Sciatic nerve (tissue), 2 donors: ENCODE measurements at regions not wholly inside any gene's neighbourhood (a gene's known extent, or its start where the extent isn't known, plus 50 kb on each side); places are given as distances from the start of the nearest gene placed in this dataset.

ENCODE experiments used
- ATAC-seq: fragments of 200-7000 bp; cut with Tn5 transposase; one replicate; pipeline ENCODE4 v1.9.1; 2020; ENCODE audit warnings: mild to moderate bottlenecking, moderate library complexity
- DNase-seq: peaks from one replicate; pipeline ENCODE4 v3.0.0-alpha.2; 2020; ENCODE audit warnings: low spot score
- intact Hi-C: fragments of 100-400 bp; cut with DNase I; formaldehyde crosslinking; loops from one replicate; pipeline ENCODE4 v1.14.2; 2022
- donor health status: DM: no; HTN: no; CAD: no.
- donor health status: DM: no; HTN: no; CAD: no.

DNA sequence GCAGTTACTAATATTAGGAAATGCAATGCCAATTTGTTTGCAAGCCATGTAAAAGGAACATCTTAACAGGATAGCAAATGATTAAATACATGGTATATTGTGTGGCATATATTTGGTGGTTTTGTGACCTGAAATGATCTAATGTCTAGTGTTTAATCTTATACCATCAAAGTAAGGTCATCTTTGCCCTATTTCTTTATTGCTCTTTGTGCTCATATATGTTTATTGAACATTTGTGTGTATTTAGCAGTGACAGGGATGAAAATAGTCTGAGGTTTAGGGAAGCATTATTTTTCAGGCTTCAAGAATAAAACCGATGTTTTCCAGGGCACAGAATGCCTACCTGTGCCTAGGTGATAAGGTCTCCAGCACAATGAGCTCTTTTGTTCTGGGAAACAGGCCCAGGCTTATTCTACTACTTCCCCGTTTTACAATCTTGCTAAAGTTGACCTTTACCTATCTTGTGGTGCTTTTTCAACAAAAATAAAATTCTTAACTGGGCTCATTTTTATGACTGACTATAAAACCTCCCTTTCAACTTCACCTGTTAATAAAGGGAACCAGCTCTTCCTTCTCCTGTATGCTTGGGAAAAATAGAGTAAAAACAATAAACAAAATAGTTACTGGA is 105.6 kb upstream of the ANKH start:
- ATAC-seq (no peak), DNase-seq (no peak)
- intact Hi-C loops, result no loop called here

DNA sequence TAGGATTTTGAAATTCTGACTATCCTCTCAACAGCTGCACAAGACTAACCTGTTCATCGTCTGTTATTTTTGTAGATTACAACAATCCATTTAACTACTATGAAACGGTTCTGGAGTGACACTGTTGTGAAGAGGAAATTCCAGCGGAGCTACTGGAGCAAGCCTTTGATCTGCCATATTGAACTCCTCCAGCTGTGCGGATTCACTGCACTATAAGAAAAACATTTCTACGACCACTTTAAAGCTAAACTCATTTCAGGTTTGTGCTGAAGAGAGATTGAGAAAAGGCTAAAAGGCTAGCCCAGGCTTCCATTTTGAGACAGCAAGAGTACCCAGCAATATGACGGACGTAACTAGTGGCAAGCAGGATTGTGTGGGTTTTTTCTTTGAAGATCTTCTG is 104.9 kb upstream of the ANKH start:
- DNase-seq (no peak), ATAC-seq (no peak)
- intact Hi-C loops, result no loop called here

DNA sequence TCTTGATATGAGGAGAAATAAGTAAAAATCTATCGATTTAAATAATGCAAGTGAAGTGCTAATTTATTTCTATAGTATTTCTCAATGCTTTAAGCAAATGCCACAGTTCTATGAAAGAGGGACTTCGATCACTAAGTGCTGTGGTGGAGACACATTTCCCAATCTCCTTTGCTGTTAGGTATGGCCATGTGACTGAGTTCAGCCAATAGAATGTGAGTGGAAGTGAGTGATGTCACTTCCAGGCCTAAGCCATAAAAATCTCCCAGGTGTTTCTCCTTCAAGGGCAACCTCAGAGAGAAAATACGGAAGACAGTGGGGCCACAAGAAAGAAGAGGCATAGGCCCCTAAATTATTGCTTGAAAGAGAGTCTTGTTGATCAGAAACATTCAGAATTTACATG is 100.3 kb upstream of the ANKH start:
- DNase-seq (no peak), ATAC-seq (no peak)
- intact Hi-C loops, result no loop called here

DNA sequence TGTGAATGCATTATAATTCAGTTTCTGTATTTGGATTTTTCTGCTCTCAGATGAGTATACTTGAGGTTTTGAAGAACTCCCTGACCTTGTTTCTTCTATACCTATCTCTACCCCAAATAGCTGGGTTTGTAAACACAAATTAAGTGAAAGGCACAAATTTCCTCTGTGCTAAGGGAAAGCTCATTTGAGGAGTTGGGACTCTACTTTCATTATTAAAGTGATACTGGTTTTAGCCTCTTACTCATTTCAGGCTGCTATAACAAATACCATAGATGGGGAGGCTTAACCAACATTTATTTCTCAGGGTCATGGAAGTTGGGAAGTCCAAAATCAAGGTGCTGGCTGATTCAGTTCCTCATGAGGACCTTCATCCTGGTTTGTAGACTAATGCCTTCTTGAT is 97.2 kb upstream of the ANKH start:
- intact Hi-C loops, result no loop called here
- no peak for ATAC-seq
- no peak for DNase-seq

DNA sequence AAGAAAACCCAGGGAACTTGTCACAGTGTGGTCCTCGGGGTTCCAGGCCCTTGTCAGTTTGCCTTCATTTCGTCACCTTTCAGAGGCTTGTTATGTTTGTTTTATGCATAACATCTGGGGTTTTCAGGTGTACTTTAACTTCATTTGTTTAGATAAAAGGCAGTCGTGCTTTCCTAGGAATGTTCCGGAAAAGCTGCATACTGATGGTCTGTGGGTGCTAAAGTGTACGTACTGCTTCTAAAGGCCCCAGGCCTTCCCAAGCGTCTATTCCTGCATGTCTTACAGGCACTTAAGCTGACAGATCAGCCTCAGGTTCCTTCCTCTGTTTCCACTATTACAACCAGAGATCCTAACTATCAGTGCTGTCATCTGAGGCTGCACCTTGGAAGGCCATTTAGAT is 95.6 kb upstream of the ANKH start:
- ATAC-seq, result no peak
- no peak for DNase-seq
- intact Hi-C loops, result no loop called here

DNA sequence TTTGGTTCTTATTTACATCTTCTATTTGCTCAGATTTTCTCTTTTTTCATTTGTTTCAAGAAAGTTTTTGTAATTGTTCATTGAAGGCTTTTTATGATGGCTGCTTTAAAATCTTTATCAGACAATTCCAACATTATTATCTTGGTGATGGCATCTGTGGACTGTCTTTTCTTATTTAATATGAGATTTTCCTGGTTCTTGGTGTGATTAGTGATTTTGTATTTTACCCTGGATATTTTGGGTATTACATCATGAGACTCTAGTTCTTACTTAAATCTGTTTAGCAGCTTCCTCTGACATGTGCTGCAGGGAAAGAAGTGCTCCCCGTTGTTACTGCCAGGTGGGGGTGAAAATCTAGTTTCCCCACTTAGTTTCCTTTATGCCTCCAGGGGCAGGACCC is 94.2 kb upstream of the ANKH start:
- intact Hi-C loops, result no loop called here
- no peak for ATAC-seq
- DNase-seq, result no peak

DNA sequence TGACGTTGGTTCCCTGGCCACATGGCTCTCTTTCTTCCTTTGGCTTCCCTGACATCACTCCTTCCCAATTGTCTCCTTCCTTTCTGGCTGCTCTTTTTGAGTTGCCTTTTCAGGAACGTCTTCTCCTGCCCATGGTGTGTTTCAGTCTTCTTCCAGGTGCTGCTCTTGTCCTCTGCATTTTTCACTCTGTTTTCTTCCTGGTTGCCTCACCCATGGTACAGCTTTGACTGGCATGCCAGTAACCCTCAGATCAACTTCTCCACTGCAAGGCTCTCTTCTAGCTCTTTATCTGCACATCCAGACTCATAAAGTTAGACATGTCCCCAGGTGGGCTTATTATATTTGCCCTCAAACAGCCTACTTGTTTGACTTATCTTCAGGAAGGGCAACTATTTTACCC is 91.0 kb upstream of the ANKH start:
- DNase-seq (no peak), ATAC-seq (no peak)
- intact Hi-C loops, result no loop called here

DNA sequence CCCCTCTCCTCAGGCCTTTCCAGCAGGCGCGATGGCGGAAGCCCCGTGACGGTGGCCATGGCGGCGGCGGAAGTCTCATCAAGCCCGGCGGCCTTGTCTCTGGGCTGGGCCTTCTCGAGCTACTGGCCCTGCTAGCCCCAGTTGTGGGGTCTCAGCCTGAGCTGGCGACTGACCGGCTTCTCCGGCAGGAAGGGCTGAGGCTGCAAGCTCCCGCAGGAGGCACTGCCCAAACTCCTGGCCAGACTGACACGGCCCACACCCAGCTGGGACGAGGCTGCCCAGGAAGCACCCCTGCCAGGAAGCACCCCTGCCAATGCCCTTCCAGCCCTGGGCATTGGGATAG is 88.5 kb upstream of the ANKH start:
- intact Hi-C loops, result no loop called here
- ATAC-seq (no peak), DNase-seq (no peak)

DNA sequence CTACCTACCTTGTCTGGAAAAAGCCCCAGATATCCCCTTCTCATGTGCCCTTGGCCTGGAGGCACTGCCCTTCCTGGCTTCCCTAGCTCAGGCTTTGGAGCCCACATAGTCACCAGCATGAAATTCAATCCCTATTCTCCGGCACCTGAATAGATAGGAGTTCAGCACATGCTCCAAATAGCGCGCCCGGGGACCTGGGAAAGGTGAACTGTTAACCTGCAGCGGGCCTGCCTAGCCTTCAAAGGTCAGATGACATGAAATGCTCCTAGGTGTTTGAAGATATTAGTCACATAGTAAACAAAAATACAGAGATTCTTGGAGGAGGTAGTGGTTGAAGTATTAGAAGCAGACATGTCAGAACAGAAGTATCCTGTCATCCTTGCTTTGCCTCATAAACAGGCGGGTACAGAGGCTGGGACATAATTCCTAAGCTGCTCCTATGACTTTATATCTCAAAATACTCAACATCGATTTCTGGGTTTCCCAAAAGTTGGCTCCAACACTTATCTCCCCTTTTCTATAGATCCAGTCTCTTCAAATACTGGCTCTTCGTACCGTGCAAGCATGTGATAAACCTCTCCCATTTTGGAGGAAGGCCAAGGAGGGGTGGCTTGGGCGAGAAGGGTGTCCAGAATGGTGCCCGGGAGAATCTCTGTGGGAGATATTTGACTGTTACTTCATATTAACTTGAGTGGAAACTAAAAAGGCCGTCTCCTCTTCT is 88.0 kb upstream of the ANKH start:
- ATAC-seq (no peak), DNase-seq (no peak)
- intact Hi-C loops, result no loop called here

DNA sequence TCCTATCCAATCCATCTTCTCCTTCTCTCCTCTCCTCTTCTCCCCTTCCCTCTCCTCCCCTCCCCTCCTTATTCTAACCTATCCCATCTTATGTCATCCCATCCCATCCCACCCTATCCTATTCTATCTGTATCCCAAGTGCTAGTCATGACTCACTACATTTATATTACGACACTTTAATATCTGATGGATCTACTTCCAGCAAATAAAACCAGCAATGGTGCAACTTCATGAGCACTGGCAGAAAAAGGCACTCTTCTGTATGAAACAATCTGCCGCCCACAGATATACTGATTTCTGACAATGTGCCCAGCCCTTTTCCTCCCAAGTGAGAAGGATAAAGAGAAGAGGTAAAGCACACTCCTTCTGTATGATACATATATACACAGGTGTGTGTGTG is 86.6 kb upstream of the ANKH start:
- ATAC-seq (no peak), DNase-seq (no peak)
- intact Hi-C loops, result no loop called here

DNA sequence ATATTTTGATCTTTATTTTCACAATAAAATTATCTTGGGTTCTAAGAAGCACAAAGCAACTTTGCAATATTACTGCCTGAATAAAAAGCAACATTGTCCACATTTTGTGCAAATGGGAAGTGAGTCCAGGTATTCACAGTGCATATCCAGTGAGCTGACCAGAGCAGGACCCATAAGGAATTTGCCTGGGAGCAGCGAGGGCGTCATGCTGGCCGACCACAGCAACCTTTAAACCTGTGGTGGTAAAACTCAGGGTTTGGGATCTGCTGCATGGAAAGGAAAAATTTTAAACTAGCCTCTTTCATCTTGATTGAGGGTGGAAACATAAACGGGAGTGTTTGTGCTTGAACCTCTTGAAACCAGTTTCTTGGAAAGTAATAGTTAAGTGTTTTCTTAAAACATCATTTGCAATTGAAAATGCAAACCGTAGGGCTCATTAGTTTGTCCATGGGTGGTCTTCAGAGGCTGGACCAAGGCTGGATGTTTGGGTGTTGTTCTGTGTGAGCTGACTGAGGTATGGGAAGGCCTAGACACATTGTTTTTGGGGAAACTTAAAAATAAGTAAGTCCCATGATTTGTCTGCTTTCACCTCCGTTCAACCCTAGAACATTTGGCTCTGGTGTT is 85.0 kb upstream of the ANKH start:
- no peak for ATAC-seq
- DNase-seq, result no peak
- intact Hi-C loops, result no loop called here

DNA sequence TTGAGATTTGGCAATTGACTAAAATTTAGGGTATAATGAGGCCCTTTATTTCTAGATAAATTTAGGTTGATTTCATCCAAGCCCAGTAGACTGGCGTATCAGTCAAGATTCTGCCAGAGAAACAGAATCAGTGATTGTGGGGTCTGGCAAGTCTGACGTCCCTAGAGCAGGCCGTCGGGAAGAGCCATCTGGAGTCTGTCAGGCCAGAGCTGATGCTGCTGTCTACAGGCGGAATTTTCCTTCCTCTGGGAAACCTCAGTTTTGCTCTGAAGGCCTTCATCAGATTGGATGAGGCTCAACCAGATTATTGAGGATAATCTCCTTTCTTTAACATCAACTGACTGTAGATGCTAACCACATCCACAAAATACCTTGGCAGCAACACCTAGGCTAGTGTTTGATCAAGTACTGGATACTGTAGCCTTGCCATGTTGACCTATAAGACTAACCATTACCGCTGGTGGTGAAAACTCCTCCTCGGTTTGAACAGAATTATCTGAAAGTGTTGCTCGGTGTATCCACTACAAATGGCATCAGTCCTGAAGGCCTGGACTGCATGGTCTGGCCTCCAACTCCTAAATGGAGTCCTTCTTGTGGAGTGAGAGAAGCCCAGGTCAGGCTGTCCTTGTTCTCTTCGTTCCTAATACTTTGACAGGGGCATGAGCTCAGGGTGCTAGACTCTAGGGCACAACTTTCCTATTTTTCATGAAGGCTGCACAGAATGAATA is 83.2 kb upstream of the ANKH start:
- DNase-seq (no peak), ATAC-seq (no peak)
- intact Hi-C loops, result no loop called here

DNA sequence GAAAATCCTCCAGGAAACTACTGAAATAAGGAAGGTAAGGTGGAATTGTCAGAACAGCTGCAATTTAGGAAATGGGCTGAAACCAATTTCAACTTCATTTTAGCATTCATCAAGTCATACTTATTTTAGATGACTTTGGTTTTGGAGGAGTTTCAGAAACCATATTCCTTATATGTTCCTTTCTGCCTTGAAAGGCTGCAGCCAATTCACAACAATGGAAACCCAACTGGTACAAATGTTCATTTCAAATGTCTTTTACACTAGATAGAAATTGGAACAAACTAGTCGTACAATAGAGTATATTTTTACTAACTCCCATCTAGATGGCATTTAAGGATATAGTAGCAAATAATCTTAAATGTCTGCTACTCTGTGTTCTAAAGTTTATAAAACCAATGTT is 82.6 kb upstream of the ANKH start:
- DNase-seq (no peak), ATAC-seq (no peak)
- intact Hi-C loops, result no loop called here

DNA sequence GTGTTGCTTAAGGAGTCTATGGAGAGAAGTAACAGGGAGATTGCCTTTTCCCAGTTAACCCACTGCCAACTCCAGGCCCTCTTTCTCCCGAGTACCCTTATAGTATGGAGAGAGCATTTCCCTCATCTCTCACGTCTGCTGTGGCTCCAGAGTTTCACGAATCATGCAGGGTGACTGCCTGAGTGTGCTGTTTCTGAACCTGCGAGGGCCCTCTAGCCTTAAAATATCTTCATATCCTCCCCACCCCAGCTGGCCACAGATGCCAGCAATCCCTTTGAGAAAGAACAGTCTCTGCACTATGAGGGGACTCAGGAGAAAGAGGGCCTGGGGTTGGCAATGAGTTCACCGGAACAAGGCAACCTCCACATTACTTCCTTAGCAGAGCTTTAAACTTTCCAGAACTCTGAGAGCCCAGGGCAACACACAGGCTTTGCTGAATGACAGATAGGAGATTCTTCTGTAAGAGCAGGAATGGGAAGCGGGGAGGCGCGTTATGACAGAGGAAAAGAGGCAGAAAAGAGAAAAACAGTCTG is 81.6 kb upstream of the ANKH start:
- no peak for ATAC-seq
- no peak for DNase-seq
- intact Hi-C loops, result no loop called here

DNA sequence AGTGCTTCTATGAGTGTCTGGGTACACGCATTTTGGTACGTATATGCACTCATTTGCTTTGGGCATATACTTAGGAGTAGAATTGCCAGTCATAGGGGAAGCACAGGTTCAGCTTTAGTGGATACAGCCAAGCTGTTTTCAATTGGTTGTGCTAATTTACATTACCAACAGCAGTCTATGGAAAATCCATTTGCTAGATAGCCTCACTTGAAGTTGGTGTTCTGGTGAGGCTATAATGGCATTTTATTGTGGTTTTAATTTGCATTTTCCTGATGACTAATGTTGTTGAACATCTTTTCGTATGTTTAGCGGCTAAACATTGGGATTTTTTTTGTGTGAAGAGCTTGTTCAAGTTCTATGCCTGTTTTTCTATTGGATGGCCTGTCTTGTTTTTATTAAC is 76.8 kb upstream of the ANKH start:
- intact Hi-C loops, result no loop called here
- DNase-seq (no peak), ATAC-seq (no peak)

DNA sequence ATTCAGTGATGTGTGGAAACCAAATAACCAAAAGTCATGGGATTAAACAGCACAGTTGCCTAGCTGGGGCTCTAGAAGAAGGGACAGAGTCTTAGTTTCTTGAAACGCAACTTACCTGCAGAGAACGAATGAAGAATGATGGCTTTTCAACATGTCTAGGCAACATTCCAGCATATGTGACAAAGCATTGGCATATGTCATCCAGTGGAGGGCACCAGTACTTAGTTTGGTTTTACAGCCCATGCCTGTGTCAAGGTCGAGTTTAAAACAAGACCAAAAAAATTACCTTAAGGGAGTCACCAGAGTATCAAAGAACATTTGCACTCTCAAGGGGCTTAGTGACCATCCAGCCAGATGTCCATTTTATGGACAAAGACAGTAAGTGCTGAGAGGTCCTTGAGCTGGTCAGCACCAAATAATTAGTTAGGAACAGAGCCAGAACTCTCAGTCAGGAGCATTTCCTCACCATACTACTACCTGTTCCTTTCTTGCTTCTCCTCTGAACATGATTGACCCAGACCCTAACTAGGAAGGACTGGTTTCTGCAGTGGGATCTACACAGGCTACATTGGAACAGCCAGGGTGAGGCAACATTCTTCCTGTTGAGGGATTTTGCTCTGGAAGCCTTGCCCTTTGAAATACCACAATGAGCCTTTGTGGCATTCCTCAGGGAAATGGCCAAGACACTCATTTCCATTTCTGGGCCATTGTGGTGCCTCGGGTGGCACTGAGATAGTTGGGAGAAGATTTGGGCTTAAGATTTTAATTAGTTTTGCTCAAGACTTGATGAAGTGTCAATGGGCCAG is 75.4 kb upstream of the ANKH start:
- DNase-seq (no peak), ATAC-seq (peak; percentile 77)
- intact Hi-C loops, result no loop called here

DNA sequence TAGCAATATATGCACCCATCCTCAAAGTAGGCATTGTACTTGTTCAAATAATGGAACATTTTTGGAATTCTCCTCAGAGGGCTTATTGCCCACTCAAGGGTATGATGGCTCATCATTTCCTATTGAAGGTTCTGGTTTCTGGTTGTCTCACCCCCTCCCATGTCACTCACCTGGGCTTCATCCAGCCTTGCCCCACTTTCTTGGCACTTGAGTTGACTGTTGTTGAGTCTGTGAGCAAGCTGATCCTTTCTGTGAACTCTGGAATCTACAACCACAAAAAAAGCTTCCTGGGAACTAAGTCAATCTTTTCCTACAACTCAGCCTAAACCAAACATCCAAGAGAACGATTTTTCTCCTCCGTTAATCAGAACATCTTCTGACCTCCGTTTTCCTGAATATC is 73.9 kb upstream of the ANKH start:
- no peak for DNase-seq
- intact Hi-C loops, result no loop called here
- ATAC-seq, result no peak

DNA sequence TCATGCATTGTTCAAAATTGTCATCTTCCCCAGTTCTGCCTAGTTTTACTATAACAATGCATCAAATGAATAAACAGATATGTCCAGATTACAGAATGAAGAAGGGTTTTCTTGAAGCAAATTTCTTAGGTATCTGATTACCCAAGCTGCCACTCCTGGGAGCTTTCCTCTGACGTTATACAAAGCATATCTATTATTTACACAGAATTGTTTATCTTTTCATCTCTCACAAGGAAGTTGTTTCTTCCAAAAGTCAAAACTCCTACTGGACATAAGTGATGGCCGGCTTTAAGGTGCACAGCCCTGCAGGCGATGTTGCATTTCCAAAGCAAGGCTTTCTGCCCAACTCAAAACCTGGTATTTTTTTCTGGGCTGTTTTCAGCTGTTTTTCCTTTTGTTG is 73.4 kb upstream of the ANKH start:
- ATAC-seq, result no peak

DNA sequence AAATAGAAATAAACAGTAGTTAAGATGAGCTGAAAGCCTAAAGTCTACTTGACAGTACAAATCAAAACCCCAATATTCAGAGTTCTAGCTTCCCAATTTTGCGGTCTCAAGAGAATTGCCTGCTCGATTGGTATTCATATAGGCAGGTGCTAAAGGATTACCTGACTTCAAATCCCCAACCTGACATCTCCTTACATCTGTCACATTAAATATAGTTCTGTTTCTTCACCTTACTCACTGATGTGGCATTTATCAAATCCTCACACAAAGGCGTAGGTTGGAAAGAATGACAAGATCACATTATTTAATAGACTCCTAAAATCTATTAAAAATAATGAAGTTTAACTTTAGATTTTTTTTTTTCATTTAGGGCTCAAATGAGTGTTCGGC is 72.8 kb upstream of the ANKH start:
- intact Hi-C loops, result no loop called here
- ATAC-seq (no peak), DNase-seq (no peak)

More for the DNA sequence above, 73.4 kb upstream of the ANKH start:
- DNase-seq, result no peak
- intact Hi-C loops, result no loop called here
